ENCODE measurements at regions not wholly inside any gene's neighbourhood (a gene's known extent, or its start where the extent isn't known, plus 50 kb on each side); places are given as distances from the start of the nearest gene placed in this dataset.
A peak's percentile ranks its signal among the peaks of the same experiment; 100 is the strongest.

DNA sequence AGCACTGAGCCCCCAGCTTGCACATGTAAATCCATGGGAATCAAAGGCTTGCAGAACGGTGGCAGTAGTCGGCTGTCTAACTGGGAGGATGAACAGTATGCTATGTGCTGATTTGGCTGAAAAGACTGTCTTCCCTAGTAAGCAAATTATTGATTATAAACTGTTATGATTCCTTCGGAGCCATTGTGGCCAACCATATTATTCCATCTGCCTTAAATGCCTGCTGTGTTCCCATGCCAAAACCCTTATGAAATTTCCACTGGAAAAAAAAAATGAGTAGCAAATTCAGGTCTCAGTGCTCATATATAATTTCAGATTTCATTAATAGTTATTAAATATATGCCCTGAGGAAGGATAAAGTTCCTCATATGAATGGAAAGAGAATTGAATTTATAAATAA is 132.7 kb upstream of the MID1 start:
- TF ChIP-seq SIN3A (IDR thresholded peaks at IDR 0.05; ENCODE audit: borderline replicate concordance, insufficient read depth, low read depth, low read length), result no peak
- TF ChIP-seq, protein P1, sequence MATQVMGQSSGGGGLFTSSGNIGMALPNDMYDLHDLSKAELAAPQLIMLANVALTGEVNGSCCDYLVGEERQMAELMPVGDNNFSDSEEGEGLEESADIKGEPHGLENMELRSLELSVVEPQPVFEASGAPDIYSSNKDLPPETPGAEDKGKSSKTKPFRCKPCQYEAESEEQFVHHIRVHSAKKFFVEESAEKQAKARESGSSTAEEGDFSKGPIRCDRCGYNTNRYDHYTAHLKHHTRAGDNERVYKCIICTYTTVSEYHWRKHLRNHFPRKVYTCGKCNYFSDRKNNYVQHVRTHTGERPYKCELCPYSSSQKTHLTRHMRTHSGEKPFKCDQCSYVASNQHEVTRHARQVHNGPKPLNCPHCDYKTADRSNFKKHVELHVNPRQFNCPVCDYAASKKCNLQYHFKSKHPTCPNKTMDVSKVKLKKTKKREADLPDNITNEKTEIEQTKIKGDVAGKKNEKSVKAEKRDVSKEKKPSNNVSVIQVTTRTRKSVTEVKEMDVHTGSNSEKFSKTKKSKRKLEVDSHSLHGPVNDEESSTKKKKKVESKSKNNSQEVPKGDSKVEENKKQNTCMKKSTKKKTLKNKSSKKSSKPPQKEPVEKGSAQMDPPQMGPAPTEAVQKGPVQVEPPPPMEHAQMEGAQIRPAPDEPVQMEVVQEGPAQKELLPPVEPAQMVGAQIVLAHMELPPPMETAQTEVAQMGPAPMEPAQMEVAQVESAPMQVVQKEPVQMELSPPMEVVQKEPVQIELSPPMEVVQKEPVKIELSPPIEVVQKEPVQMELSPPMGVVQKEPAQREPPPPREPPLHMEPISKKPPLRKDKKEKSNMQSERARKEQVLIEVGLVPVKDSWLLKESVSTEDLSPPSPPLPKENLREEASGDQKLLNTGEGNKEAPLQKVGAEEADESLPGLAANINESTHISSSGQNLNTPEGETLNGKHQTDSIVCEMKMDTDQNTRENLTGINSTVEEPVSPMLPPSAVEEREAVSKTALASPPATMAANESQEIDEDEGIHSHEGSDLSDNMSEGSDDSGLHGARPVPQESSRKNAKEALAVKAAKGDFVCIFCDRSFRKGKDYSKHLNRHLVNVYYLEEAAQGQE (IDR thresholded peaks at IDR 0.05; ENCODE audit: insufficient read depth in 1 of 2, low read depth in 2 of 2, low read length in 1 of 2), result no peak
- TF ChIP-seq TCF7L2 (IDR thresholded peaks at IDR 0.05; ENCODE audit: low read depth, low read length), result no peak
- no peak for TF ChIP-seq POLR2AphosphoS5 (IDR thresholded peaks at IDR 0.05; ENCODE audit: low read depth, low read length)
- TF ChIP-seq, protein P2, sequence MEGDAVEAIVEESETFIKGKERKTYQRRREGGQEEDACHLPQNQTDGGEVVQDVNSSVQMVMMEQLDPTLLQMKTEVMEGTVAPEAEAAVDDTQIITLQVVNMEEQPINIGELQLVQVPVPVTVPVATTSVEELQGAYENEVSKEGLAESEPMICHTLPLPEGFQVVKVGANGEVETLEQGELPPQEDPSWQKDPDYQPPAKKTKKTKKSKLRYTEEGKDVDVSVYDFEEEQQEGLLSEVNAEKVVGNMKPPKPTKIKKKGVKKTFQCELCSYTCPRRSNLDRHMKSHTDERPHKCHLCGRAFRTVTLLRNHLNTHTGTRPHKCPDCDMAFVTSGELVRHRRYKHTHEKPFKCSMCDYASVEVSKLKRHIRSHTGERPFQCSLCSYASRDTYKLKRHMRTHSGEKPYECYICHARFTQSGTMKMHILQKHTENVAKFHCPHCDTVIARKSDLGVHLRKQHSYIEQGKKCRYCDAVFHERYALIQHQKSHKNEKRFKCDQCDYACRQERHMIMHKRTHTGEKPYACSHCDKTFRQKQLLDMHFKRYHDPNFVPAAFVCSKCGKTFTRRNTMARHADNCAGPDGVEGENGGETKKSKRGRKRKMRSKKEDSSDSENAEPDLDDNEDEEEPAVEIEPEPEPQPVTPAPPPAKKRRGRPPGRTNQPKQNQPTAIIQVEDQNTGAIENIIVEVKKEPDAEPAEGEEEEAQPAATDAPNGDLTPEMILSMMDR (IDR thresholded peaks at IDR 0.05), result no peak
- H3K27ac ChIP-seq (ENCODE audit: low read length), result no peak overlapping the region
- no peaks in the 10 kb centered on the region for H3K9me3 ChIP-seq (ENCODE audit: control insufficient read depth, insufficient read depth, low read depth, low read length)
- in situ Hi-C loops (cut with HindIII; ENCODE audit: low pct_unique_long_range_greater_than_20kb, low sequenced_read_pairs), result no loop called here
- no TSS peak for BruUV-seq (replicated peaks)
- intact Hi-C loops (cut with micrococcal nuclease; ENCODE audit: unreplicated experiment), result no loop called here
- DNase-seq (ENCODE audit: low read depth, low spot score) (no peak), ATAC-seq (no peak)
- H3K4me1 ChIP-seq (ENCODE audit: control insufficient read depth, insufficient read depth, low read length), result peaks cover 4% of the 10 kb centered on the region
- H3K36me3 ChIP-seq (ENCODE audit: control insufficient read depth, insufficient read depth, low read length), result no peaks in the 10 kb centered on the region
- no peak overlapping the region for H3K4me3 ChIP-seq (ENCODE audit: low read depth in 2 of 2, low read length in 2 of 2)
- no peaks in the 10 kb centered on the region for H3K27me3 ChIP-seq (ENCODE audit: control insufficient read depth, insufficient read depth, low read length)
- ChIA-PET CTCF (no interaction called here), POLR2A (no interaction called here)

DNA sequence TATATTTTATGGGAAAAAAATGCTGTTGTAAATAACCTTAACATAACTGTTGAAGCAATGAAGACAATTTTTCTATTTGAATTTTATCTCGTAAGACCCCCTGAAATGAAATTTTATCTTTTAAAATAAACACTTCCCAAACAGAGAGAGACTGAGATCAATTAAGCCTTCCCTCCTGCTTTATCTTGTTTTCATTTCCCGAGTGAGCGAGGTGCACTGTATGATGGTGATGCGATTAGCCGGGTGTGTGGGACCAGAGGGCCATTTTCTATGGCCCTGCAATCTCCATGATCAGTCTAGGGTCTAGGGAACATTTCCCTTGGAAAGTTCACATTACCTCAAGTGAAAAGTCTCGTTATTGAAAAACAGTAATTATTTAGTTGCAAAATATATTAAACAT is 134.1 kb upstream of the MID1 start:
- intact Hi-C loops (cut with micrococcal nuclease; ENCODE audit: unreplicated experiment), result no loop called here
- no peaks in the 10 kb centered on the region for H3K36me3 ChIP-seq (ENCODE audit: control insufficient read depth, insufficient read depth, low read length)
- TF ChIP-seq, protein P1 (IDR thresholded peaks at IDR 0.05; ENCODE audit: insufficient read depth in 1 of 2, low read depth in 2 of 2, low read length in 1 of 2), result no peak
- no peak for TF ChIP-seq POLR2AphosphoS5 (IDR thresholded peaks at IDR 0.05; ENCODE audit: low read depth, low read length)
- TF ChIP-seq SIN3A (IDR thresholded peaks at IDR 0.05; ENCODE audit: borderline replicate concordance, insufficient read depth, low read depth, low read length), result no peak
- no peak for TF ChIP-seq TCF7L2 (IDR thresholded peaks at IDR 0.05; ENCODE audit: low read depth, low read length)
- TF ChIP-seq, protein P2 (IDR thresholded peaks at IDR 0.05), result no peak
- H3K4me1 ChIP-seq (ENCODE audit: control insufficient read depth, insufficient read depth, low read length), result peaks cover 4% of the 10 kb centered on the region
- no TSS peak for BruUV-seq (replicated peaks)
- CTCF ChIA-PET, result no interaction called here
- H3K9me3 ChIP-seq (ENCODE audit: control insufficient read depth, insufficient read depth, low read depth, low read length), result no peaks in the 10 kb centered on the region
- in situ Hi-C loops (cut with HindIII; ENCODE audit: low pct_unique_long_range_greater_than_20kb, low sequenced_read_pairs), result no loop called here
- H3K4me3 ChIP-seq (ENCODE audit: low read depth in 2 of 2, low read length in 2 of 2), result no peak overlapping the region
- ATAC-seq, result no peak
- POLR2A ChIA-PET, result no interaction called here
- no peaks in the 10 kb centered on the region for H3K27me3 ChIP-seq (ENCODE audit: control insufficient read depth, insufficient read depth, low read length)
- DNase-seq (ENCODE audit: low read depth, low spot score), result no peak
- H3K27ac ChIP-seq (ENCODE audit: low read length), result peak overlapping the region; percentile 72; the same call in 1 of the 2 replicates

Data from Panc1 (cell line).